Stomach smooth muscle (tissue), 2 donors: ENCODE measurements at regions not wholly inside any gene's neighbourhood (a gene's known extent, or its start where the extent isn't known, plus 50 kb on each side); places are given as distances from the start of the nearest gene placed in this dataset.

Experiments
- H3K27ac ChIP-seq: one replicate; pipeline ENCODE4 v1.7.0; 2013; ENCODE audit warnings: mild to moderate bottlenecking, low read length, inconsistent platforms
- H3K27me3 ChIP-seq, 2 donors: one replicate each; pipeline ENCODE4 v1.7.0; 2013; ENCODE audit warnings: low read length in 2 of 2; ENCODE audit not compliant: insufficient read depth in 2 of 2, control insufficient read depth in 1 of 2
- H3K36me3 ChIP-seq, 2 donors: one replicate each; pipeline ENCODE4 v1.7.0; 2013; ENCODE audit warnings: low read length in 2 of 2; ENCODE audit not compliant: control insufficient read depth in 2 of 2, insufficient read depth in 2 of 2
- H3K4me1 ChIP-seq: one replicate; pipeline ENCODE4 v1.7.0; 2013; ENCODE audit warnings: low read length; ENCODE audit not compliant: control insufficient read depth, insufficient read depth
- H3K4me3 ChIP-seq, 2 donors: one replicate each; pipeline ENCODE4 v1.7.0; 2013; ENCODE audit warnings: low read length in 2 of 2
- H3K9ac ChIP-seq, 2 donors: one replicate each; pipeline ENCODE4 v1.7.0; 2013; ENCODE audit warnings: low read length in 2 of 2, mild to moderate bottlenecking in 1 of 2
- H3K9me3 ChIP-seq, 2 donors: one replicate each; pipeline ENCODE4 v1.7.0; 2013; ENCODE audit warnings: low read length in 2 of 2; ENCODE audit not compliant: control insufficient read depth in 2 of 2
- donor health status: healthy.
- donor health status: Pancreatic carcinoma.

DNA sequence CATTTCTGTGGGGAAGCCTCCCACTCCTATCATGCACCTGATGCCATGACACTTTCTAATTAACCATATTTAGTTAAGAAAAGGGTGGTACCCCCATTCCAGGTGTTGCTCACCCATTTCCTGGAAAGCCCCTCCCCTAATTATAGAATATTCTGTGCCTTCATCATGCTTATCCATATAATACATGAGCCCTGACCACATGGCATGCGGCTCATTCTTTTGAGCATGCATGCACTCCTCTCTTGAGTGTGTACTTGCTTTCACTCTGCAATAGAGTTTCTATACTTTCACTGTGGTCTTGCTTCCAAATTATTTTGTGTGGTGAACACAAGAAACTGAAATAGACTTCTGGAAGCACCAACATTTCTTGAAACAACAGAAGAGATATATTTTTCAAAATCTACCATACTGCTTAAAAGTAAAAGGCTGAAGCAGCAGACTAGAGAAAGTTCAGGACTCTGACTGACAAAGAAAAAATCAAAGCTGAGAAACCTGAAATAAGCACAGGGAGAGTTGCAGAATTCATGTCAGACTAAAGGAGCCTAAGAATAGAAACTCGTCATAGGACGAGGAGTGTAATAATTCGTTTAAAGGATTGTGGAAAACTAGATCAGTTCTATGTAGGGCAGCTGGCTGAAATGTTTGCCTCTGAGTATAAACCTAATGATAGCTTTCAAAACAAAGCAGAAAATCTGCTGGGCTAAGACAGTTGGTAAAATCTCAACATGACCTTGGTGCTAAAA lies 144.8 kb downstream of the KITLG start:
- no peaks in the 10 kb centered on the region for H3K36me3 ChIP-seq
- H3K9me3 ChIP-seq = no peaks in the 10 kb centered on the region
- H3K27ac ChIP-seq = peak overlapping the region; percentile 69
- H3K4me3 ChIP-seq = peak overlapping the region; percentile 9 to 60
- H3K27me3 ChIP-seq = no peaks in the 10 kb centered on the region
- peaks cover 24% of the 10 kb centered on the region for H3K4me1 ChIP-seq
- H3K9ac ChIP-seq = peak overlapping the region in 1 of 2 donors; percentile 47

DNA sequence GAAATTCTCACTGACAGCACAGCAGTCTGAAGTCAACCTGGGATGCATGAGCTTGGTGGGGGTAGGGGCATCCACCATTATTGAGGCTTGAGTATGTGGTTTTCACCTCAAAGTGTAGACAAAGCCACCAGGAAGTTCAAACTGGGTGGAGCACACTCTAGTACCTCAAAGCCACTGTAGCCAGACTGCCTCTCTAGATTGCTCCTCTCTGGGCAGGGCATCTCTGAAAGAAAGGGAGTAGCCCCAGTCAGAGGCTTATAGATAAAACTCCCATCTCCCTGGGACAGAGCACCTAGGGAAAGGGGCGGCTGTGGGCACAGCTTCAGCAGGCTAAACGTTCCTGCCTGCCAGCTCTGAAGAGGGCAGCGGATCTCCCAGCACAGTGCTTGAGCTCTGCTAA lies 143.0 kb downstream of the KITLG start:
- no peak overlapping the region for H3K4me3 ChIP-seq
- H3K4me1 ChIP-seq = peaks cover 14% of the 10 kb centered on the region
- H3K27ac ChIP-seq = no peak overlapping the region
- H3K9me3 ChIP-seq = no peaks in the 10 kb centered on the region
- no peak overlapping the region for H3K9ac ChIP-seq
- no peaks in the 10 kb centered on the region for H3K27me3 ChIP-seq
- no peaks in the 10 kb centered on the region for H3K36me3 ChIP-seq
